ENCODE measurements at regions not wholly inside any gene's neighbourhood (a gene's known extent, or its start where the extent isn't known, plus 50 kb on each side); places are given as distances from the start of the nearest gene placed in this dataset.

- H3K4me2 ChIP-seq (ENCODE audit: low read length) = no peak overlapping the region
- H2AFZ ChIP-seq (ENCODE audit: low read depth, low read length) = no peak overlapping the region
- no peak for TF ChIP-seq RAD21 (conservative IDR thresholded peaks at IDR 0.05)
- no peak for TF ChIP-seq EZH2 (IDR thresholded peaks at IDR 0.05; ENCODE audit: borderline replicate concordance, insufficient read depth, low read length, poor library complexity, severe bottlenecking)
- TF ChIP-seq SMC3 (conservative IDR thresholded peaks at IDR 0.05; ENCODE audit: poor library complexity) = no peak
- no peak for TF ChIP-seq REST (IDR thresholded peaks at IDR 0.05; ENCODE audit: borderline replicate concordance)
- TF ChIP-seq EP300 (conservative IDR thresholded peaks at IDR 0.05; ENCODE audit: poor library complexity, severe bottlenecking) = no peak
- TF ChIP-seq POLR2AphosphoS5 (IDR thresholded peaks at IDR 0.05) = no peak
- TF ChIP-seq TAF1 (IDR thresholded peaks at IDR 0.05; ENCODE audit: low read depth) = no peak
- TF ChIP-seq CTCF (IDR thresholded peaks at IDR 0.05; ENCODE audit: poor library complexity, severe bottlenecking) = no peak
- H3K36me3 ChIP-seq (ENCODE audit: insufficient read depth, low read length) = no peaks in the 10 kb centered on the region
- H3K9ac ChIP-seq (ENCODE audit: low read length) = no peak overlapping the region
- no peaks in the 10 kb centered on the region for H3K9me3 ChIP-seq (ENCODE audit: low read length)
- H3F3A ChIP-seq (ENCODE audit: insufficient read depth, low read length, poor library complexity, severe bottlenecking) = no peaks in the 10 kb centered on the region
- no peaks in the 10 kb centered on the region for H3K9me2 ChIP-seq (ENCODE audit: insufficient read depth, low read length)
- H3K79me2 ChIP-seq (replicated peaks; ENCODE audit: insufficient read depth, low read length) = no peaks in the 10 kb centered on the region
- no peak overlapping the region for H3K4me3 ChIP-seq (ENCODE audit: low read length)
- H3K27me3 ChIP-seq (ENCODE audit: insufficient read depth, low read depth, low read length) = no peaks in the 10 kb centered on the region
- no peak overlapping the region for H3K27ac ChIP-seq (ENCODE audit: low read length)
- no peaks in the 10 kb centered on the region for H4K20me1 ChIP-seq (ENCODE audit: insufficient read depth)
These were observed 182.3 kb upstream of the ADCY1 start for GRCh38 chr7:45391618-45392451.

- Histone ChIP-seq H3K27ac (ENCODE audit: low read length) (no peak overlapping the region), H3F3A (ENCODE audit: insufficient read depth, low read length, poor library complexity, severe bottlenecking) (no peaks in the 10 kb centered on the region), H4K20me1 (ENCODE audit: insufficient read depth) (no peaks in the 10 kb centered on the region), H3K4me3 (ENCODE audit: low read length) (no peak overlapping the region), H3K79me2 (replicated peaks; ENCODE audit: insufficient read depth, low read length) (no peaks in the 10 kb centered on the region), H3K27me3 (ENCODE audit: insufficient read depth, low read depth, low read length) (no peaks in the 10 kb centered on the region), H3K9ac (ENCODE audit: low read length) (no peak overlapping the region), H3K4me2 (ENCODE audit: low read length) (no peak overlapping the region), H3K36me3 (ENCODE audit: insufficient read depth, low read length) (no peaks in the 10 kb centered on the region), H3K9me3 (ENCODE audit: low read length) (no peaks in the 10 kb centered on the region), H3K9me2 (ENCODE audit: insufficient read depth, low read length) (no peaks in the 10 kb centered on the region), H2AFZ (ENCODE audit: low read depth, low read length) (no peak overlapping the region)
- no peak for TF ChIP-seq EP300 (conservative IDR thresholded peaks at IDR 0.05; ENCODE audit: poor library complexity, severe bottlenecking)
- no peak for TF ChIP-seq RAD21 (conservative IDR thresholded peaks at IDR 0.05)
- TF ChIP-seq EZH2 (IDR thresholded peaks at IDR 0.05; ENCODE audit: borderline replicate concordance, insufficient read depth, low read length, poor library complexity, severe bottlenecking) = no peak
- TF ChIP-seq REST (IDR thresholded peaks at IDR 0.05; ENCODE audit: borderline replicate concordance) = no peak
- no peak for TF ChIP-seq CTCF (IDR thresholded peaks at IDR 0.05; ENCODE audit: poor library complexity, severe bottlenecking)
These were observed 180.0 kb upstream of the ADCY1 start for GRCh38 chr7:45394117-45394708.

Data from neural cell (in vitro differentiated cells).